Stimulated activated naive CD4-positive, alpha-beta T cell (primary cell): ENCODE measurements at regions not wholly inside any gene's neighbourhood (a gene's known extent, or its start where the extent isn't known, plus 50 kb on each side); places are given as distances from the start of the nearest gene placed in this dataset.

Source experiments
- DNase-seq, 6 experiments: peaks; one replicate each; lab custom pipeline; 2025; lab: John Stamatoyannopoulos, UW

- no peak for DNase-seq
Observed at GRCh38 chr9:119020284-119020683, 349.0 kb downstream of the BRINP1 start.

- DNase-seq: no peak
Observed at GRCh38 chr9:119020730-119021333, 348.4 kb downstream of the BRINP1 start.

- DNase-seq: no peak
Observed at GRCh38 chr9:119026120-119026519, 343.1 kb downstream of the BRINP1 start.

- DNase-seq: no peak
Observed at GRCh38 chr9:119027901-119028699, 341.1 kb downstream of the BRINP1 start.

GRCh38 chr9:119029886-119030285, 339.3 kb downstream of the BRINP1 start:
- DNase-seq: no peak

GRCh38 chr9:119033596-119033995, 335.6 kb downstream of the BRINP1 start:
- DNase-seq: no peak

- no peak for DNase-seq
Observed at GRCh38 chr9:119036969-119037368, 332.3 kb downstream of the BRINP1 start.

GRCh38 chr9:119043996-119044395, 325.2 kb downstream of the BRINP1 start:
- no peak for DNase-seq

- DNase-seq: no peak
Observed at GRCh38 chr9:119044806-119045205, 324.4 kb downstream of the BRINP1 start.

GRCh38 chr9:119047513-119048307, 321.5 kb downstream of the BRINP1 start:
- no peak for DNase-seq

GRCh38 chr9:119050281-119050680, 319.0 kb downstream of the BRINP1 start:
- no peak for DNase-seq

- no peak for DNase-seq
Observed at GRCh38 chr9:119052339-119053030, 316.8 kb downstream of the BRINP1 start.

- DNase-seq: no peak
Observed at GRCh38 chr9:119053070-119053469, 316.2 kb downstream of the BRINP1 start.

- DNase-seq: no peak
Observed at GRCh38 chr9:119060629-119061385, 308.4 kb downstream of the BRINP1 start.

GRCh38 chr9:119071636-119072035, 297.6 kb downstream of the BRINP1 start:
- DNase-seq: no peak

GRCh38 chr9:119074017-119074416, 295.2 kb downstream of the BRINP1 start:
- DNase-seq: no peak

GRCh38 chr9:119078015-119078414, 291.2 kb downstream of the BRINP1 start:
- DNase-seq: no peak

GRCh38 chr9:119083673-119084072, 285.6 kb downstream of the BRINP1 start:
- no peak for DNase-seq

- DNase-seq: no peak
Observed at GRCh38 chr9:119086590-119086989, 282.6 kb downstream of the BRINP1 start.

- no peak for DNase-seq
Observed at GRCh38 chr9:119088002-119088547, 281.2 kb downstream of the BRINP1 start.

GRCh38 chr9:119091074-119091473, 278.2 kb downstream of the BRINP1 start:
- DNase-seq: no peak
